ENCODE measurements at regions not wholly inside any gene's neighbourhood (a gene's known extent, or its start where the extent isn't known, plus 50 kb on each side); places are given as distances from the start of the nearest gene placed in this dataset.
"Not testable (repeated sequence)": the region's sequence is repeated elsewhere in the genome, so short reads cannot be mapped to it uniquely, and the experiment has no call there.

DNA sequence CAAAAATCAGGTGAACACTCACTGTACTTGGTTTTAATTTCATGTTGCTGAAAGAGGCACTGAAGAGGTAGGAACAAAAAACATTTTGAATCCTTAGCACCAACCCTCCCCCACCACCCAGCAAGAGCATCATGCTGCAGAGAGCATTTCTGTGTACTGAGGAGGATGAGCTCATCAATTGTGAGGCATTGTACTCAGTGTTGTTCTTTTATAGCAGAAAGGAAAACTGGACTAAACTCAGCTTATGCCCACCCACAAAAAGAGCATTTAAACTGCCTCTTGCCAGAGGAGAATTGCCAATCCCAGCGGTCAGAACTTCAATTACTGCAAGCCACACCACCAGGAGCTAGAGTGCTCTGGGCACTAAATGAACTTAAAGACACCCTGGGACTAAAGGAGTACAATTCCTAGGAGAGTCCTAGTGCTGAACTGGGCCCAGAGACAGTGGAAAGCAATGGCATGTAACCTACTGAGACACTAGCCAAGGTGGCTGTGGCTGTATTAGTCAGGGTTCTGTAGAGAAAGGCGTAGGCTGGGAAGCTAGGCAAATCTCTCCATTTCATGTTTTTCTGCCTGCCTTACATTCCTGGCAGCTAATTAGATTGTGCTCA, 280.7 kb upstream of the KLHL4 start:
- DNase-seq, result no peak

DNA sequence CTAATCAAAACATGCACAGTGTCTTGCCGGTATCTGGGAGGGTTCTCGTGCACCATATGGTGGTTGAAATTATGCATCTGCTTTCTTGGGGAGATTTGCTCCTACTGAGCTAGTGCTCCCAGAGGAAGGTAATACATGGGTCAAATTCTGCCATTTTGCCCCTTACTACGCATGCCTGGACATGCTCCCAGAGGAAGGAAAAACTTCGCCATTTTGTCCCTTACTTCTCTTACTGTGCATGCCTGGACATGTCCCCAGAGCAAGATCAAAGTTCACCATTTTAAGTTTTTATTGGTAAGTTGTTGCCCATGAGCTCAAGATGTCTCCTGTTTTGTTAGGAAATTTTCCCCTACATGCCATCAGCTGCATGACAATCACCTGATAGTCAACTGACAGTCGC, 252.1 kb upstream of the KLHL4 start:
- DNase-seq, result no peak

DNA sequence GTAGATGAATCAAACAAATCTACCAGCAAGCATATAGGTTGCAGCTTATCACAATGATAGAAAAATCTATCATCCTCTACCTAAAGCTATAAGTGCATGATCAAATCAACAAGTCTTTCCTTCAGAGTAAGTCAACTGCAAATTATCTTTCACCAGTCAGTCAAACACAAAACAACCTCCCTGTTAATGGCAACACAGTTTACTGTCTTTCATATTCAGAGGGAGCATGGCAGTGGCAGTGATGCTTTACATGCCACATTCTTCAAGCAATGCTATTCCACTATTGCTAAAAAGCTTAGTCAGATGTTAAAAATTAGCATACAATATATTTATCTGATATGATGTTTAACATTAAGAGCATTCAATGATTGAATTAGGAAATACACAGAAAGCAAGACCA, 245.1 kb upstream of the KLHL4 start:
- DNase-seq, result no peak

DNA sequence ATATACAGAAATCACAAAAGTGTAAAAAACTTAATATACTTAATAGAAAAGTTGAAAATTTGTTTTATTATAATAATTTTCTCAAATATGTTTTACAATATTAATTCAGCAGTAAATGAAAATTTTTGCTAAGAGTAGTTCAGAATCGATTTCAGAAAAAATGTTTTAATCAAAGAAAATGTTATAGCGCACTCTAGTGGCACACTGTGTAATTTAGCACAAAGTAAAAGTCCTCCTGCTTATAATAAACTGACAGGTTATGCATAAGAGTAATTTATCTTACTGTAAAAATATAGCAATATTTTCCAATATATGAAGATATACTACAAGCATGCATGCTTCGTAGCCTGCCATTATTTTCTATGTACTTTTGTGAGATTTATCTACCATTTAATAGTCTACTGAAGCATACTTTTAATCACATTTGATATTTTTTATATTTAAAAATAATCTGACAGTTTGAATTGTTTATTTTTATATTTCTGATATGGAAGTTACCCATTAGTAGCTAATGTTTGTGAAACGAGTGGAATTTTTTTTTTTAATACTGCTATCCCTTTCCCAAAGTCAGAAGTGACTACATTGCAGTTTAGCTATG, 217.9 kb upstream of the KLHL4 start:
- DNase-seq, result no peak

DNA sequence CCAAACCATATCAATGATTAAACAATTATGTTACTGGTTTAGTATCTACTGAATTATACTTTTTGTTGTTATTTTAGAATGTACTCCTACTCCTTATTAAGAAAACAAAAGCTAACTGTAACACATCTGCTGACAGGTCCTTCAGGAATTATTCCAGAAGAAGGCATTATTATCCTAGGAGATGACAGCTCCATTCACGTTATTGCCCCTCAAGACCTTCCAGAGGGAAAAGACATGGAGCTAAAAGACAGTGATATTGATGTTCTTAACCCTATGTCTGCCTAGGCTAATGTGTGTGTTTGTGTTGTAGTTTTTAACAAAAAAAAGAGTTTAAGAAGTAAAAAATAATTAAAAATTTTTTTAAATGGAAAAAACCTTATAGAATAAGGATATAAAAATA, 206.8 kb upstream of the KLHL4 start:
- no peak for DNase-seq

DNA sequence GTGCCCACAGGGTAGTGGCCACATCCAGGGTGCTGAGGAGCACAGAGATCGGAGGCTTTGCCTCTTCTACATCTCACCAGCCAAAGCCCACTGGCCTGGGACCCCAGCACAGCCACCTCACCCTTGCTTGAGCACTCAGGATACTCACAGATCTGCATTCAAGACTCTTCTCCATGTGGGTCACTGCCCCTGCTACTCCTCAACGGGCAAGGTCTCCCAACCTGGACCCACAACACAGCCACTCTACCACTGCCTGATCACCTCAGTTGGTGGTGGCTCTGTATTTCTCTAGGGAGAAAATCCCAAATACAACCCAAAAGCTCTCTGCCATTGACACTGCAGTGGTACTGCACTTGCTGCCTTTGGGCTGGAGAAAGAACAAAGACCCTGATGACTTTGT, 190.3 kb upstream of the KLHL4 start:
- DNase-seq, result no peak

DNA sequence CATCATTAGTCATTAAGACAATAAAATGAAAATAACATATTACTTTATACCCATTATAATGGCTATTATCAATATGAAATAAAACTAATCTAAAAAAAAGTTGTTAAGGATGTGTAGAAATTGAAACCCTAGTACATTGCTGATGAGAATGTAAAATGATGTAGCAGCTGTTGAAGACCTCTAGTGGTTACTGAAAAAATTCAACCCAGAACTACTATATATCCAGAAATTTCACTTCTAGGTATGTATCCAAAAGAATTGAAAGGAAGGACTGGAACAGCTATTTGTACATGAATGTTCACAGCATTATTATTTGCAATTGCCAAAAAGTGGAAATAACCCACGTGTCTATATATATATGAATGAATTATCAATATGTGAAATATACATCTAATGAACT, 180.3 kb upstream of the KLHL4 start:
- DNase-seq, result no peak

DNA sequence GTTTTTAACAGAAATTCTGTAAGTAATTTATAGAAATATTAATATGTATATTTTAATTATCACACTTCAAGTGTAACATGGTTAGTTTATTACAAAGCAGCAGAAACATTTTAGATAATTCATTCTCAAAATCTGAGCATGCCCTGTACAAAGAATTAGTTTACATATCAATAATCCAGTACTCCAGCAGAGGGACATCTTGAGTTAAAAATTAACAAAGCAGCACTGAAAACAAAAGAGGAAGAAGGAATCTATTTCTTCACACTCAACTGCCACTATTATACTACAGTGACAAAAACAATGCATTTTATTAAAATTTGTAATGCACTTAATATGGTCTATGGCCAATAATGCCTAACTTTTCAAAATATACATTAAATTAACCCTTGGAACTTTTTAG, 179.1 kb upstream of the KLHL4 start:
- DNase-seq, result peak; percentile 41

DNA sequence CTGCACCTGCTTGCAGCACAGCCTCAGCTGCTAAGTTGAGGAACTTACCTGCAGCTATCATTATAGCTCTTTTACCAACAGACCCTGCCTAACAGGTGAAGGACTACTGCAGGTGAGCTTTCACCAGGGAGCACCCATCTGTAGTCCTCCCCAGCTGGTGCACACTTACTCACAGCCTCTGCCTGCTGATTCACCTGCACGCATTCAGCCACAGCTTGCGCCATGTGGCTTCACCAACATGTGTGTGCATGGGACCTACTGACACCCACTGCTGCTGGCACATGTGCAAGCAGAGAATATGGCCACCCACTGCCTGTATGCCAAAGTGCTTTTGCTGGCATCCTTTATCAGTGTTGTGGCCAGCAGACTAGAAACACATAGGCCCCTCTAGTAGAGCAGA, 146.7 kb upstream of the KLHL4 start:
- no peak for DNase-seq

DNA sequence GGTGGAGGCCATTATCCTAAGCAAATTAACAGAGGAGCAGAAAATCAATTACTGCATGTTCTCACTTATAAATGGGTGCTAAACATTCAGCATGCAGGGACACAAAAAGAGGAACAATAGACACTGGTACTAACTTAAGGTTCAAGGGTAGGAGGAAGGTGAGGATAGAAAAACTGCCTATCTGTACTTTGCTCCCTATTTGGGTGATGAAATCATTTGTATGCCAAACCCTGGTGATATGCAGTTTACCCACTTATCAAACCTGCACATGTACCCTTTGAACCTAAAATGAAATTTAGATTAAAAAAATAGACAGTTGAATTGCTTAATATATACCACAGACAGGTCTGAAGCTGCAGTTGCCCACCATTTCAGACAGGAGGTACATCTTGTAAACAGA, 143.3 kb upstream of the KLHL4 start:
- DNase-seq, result no peak

DNA sequence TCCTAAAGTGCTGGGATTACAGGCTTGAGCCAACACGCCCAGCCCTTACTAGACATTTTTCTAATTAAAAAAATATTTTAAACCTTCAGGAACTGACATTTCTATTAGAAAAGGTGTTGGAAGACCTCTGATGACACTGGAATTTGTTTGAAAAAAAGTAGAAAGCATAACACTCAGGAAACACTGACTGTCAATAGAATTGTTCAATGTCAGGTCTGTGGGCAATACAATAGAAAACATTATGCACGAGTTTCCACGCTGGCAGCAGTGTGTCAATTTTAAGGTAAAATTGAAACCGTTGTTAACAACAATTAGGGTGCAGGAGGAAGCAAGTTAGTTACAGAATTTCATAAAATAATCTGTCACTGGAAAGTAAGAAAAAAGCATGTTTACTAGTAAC, 140.7 kb upstream of the KLHL4 start:
- no peak for DNase-seq

DNA sequence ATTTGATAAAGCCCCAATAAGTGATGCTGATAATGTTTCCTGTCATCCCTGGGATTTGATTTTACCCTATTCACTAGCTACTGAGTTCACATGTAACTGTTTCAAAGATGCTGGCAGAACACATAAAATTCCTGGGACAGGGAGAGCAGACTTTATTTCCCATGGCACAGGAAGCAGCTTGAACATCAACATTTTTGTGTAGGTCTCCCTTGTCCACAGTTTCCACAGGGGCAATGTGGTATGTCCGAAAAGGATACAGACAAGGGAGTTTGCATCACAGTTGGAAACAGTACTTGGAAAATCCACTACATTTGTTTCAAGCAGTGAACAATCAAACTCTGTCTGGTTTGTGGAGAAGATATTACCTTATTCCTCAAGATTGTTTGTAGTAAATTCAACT, 129.2 kb upstream of the KLHL4 start:
- no peak for DNase-seq

DNA sequence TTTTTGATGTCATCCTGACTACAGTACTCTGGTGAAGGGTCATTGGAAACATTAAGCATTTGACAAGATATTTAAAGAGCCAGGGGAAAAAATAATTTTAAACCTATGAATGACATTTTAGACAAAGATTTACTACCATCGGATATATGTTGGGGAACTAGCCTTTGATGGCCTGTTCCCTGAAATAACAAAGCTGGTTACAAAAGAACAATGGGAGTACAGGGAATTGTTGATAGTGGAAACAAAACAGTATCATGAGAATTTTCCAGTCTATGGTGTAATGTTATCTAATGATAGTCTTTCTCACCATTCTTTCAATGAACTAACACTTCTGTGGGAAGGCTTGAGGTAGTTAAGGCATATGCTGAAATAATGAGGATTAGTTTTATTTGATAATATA, 125.9 kb upstream of the KLHL4 start:
- DNase-seq, result no peak

DNA sequence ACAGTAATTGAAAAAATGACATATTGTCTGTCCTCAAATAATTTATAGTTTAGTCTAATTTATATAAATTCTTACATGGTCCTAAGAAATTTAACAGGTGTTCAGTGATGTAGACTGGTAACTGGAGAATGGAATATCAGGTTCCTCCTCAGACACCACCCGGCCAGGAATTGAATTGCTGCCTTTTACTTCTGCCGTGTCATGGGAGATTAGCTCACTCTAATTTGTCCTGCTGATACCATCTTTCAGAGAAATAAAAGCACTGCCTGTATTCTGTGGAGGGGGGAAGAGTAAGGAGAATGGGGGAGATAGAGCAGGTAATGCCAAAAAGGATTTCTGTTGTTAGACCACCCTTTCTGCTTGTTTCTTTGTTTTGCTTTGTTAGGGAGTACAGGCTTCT, 125.2 kb upstream of the KLHL4 start:
- DNase-seq, result no peak

DNA sequence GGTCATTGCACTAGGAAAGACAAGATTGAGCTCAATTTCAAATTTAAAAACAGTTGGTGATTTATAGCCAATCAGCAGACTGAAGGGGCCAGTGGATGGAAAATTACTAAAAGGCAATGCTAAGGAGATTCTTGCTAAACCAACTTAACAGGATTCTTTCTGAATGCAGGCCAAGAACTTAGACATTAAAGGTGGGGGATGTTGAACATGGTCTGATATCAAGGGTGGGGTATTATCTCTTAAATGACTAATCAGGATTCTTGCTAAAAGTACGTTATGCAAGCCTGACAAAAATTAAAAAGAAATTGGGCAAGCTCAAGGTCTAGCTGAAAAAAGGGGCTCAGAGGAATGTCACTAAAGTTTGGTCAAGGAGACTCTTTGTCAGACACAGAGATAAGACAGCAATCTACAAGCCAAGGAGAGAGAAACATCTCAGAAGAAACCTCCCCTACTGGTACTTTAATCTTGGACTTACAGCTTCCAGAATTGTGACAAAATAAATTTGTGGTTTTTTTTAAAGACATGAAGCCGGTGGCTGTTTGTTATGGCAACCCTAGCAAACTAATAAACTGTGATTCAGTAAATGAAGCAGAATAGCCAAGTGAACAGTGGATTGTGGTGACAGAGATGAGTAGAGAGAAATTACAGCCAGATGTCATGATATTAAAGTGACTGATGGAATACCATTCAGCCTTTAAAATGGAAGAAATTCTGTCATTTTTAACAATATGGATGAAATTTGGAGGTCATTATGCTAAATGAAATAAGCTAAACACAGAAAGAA, 120.3 kb upstream of the KLHL4 start:
- DNase-seq, result no peak

DNA sequence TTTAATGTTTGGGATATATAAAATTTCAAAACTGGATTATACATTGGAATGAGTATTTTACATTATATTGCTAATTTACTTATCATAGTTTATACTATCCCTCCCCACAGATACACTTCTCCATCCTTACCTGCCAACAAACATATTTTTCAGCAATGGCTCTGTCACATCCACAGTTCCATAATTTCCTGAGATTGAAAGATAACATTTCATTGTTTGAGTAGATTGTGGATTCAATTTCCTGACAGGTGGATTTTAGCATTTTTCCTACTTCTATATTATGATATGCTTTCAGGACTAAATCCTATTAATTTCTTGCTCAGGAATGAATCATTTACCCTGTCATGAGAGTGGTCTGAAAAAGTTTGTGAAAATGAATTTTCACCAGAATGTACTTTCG, 115.3 kb upstream of the KLHL4 start:
- DNase-seq, result no peak

DNA sequence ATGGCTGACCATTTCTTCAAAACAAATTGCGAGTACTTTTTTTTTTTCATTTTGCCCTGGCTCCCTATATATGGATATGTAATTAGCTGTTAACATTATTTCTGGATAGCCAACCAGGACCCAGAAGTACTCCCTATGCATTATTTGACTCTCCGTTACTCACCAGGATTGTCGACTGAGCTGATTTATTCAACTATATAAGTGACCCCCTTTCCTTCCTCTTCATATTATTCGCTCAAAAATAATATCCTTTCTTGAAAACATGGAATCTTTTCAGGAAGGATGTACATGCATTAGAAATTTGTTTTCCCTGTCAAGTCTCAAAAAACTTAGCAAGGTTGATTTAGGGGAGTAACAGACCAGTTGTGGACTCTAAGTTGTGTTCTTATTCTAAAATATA, 114.1 kb upstream of the KLHL4 start:
- no peak for DNase-seq

DNA sequence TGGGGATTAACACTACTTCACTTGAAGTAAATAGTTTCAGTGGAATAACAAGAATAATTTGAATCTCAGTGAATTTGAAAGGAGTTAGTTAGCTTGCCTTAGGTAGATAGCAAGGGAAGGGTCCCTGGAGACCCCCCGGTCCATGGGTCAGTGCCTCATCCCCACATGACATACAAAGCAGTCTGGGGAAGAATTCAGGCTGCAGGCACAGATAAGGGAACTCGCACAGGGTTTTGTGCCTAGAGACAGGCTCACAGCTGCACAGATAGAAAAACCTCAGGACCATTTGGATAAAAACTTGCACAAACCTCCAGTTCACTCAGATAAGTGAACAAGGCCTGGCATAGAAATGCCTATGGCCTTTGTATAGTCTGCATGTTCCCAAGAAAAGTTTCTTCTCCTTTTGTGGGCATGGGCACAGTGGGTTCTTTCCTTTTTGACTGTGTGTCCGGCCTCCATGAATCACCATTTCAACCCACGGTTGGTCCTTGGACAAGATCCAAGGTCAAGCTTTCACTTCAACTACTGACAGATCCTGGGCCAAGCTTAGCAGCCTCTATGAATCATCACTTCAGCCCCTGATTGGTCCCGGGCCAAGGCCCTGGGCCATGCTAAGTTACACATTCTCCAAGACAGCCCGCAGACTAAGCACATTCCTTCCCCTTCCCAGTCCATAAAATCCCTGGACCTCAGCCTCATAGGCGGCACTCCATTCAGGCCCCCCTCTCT, 108.3 kb upstream of the KLHL4 start:
- DNase-seq, result no peak

DNA sequence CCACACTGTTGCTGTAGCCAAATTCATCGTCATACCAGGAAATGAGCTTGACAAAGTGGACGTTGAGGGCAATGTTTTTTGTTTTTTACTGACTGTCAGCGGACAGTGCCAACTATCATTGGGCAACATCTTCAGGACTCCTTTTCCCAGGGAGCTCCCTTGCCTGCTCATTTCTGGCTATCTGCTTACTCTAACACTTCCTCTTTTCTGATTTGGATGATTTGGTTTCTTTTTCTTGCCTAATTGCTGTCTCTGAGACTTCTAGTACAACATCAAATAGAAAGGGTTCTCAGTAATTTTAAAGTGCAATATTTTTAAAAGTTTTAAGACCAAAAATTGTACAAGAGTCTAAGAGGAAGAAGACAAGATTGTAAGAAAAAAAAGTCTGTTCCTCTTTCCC, 92.0 kb upstream of the KLHL4 start:
- DNase-seq, result no peak

DNA sequence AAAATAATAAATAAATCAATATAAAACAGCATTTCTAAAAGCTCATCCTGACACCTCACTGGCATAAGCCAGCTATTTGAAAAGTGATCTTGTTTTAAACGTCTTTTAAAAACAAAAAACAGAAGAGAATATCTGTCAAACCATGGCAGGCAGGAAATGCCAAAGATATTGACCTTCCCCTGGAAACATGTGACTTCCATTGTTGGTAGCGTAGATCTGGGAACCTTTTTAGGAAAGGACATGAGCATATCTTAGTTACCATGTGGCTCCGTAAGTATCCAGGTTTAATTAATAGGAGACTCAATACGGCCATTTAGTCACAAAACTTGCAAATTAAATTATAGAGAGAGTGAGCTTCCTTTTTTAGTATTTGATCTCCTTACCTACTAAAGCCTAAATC, 83.0 kb upstream of the KLHL4 start:
- no peak for DNase-seq

DNA sequence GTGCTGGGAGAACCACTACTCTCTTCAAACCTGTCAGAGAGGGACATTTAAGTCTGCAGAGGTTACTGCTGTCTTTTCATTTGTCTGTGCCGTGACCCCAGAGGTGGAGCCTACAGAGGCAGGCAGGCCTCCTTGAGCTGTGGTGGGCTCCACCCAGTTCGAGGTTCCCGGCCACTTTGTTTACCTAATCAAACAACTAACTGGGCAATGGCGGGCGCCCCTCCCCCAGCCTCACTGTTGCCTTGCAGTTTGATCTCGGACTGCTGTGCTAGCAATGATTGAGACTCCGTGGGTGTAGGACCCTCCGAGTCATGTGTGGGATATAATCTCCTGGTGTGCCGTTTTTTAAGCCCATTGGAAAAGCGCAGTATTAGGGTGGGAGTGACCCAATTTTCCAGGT, 69.0 kb upstream of the KLHL4 start:
- not testable (repeated sequence) for DNase-seq

DNA sequence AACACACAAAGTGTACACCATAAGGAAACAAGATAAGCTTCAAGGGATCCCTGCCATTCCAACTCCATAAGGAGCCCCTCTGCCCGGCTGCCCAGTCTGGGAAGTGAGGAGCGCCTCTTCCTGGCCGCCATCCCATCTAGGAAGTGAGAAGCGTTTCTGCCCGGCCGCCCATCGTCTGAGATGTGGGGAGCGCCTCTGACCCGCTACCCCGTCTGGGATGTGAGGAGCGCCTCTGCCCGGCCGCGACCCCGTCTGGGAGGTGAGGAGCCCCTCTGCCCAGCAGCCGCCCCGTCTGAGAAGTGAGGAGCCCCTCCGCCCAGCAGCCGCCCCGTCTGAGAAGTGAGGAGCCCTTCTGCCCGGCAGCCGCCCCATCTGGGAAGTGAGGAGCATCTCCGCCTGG, 51.8 kb upstream of the KLHL4 start:
- DNase-seq, result not testable (repeated sequence)
